ENCODE measurements at regions not wholly inside any gene's neighbourhood (a gene's known extent, or its start where the extent isn't known, plus 50 kb on each side); places are given as distances from the start of the nearest gene placed in this dataset.

GRCh38 chr12:115811045-115811444, 466.4 kb downstream of the MED13L start (continued):
- TF ChIP-seq ZBTB33 (IDR thresholded peaks at IDR 0.05): no peak
- no peak for TF ChIP-seq MAX (IDR thresholded peaks at IDR 0.05)

- Histone ChIP-seq H3K27me3 (ENCODE audit: control insufficient read depth in 4 of 4, insufficient read depth in 4 of 4, low read length in 3 of 4) (peaks cover 0 to 4% (median under 1%) of the 10 kb centered on the region in 4 donors), H3K4me1 (ENCODE audit: control insufficient read depth in 4 of 4, insufficient read depth in 4 of 4, low read length in 3 of 4) (no peaks in the 10 kb centered on the region), H3K9me3 (ENCODE audit: control insufficient read depth in 4 of 4, low read length in 3 of 4) (peaks cover 0 to 8% (median 5%) of the 10 kb centered on the region in 4 donors), H3K9ac (ENCODE audit: low read depth in 1 of 2, low read length in 2 of 2) (no peak overlapping the region), H3K27ac (ENCODE audit: low read depth in 1 of 2, low read length in 2 of 2) (no peak overlapping the region), H3K36me3 (ENCODE audit: control insufficient read depth in 4 of 4, insufficient read depth in 3 of 4, low read depth in 1 of 4, low read length in 3 of 4) (no peaks in the 10 kb centered on the region), H3K4me3 (ENCODE audit: low read depth in 1 of 3, low read length in 3 of 3) (no peak overlapping the region)
- no peak for DNase-seq (ENCODE audit: low spot score)
- 65% methylated on average over 13 of the region's 13 CpGs for WGBS
- TF ChIP-seq NR2F2 (IDR thresholded peaks at IDR 0.05) (no peak), YY1 (IDR thresholded peaks at IDR 0.05) (no peak), EGR1 (IDR thresholded peaks at IDR 0.05; ENCODE audit: low read depth in 2 of 2) (no peak), ATF3 (IDR thresholded peaks at IDR 0.05) (no peak), CTCF (IDR thresholded peaks at IDR 0.05; ENCODE audit: low read depth, low read length, missing input control) (no peak), RAD21 (IDR thresholded peaks at IDR 0.05) (no peak), REST (IDR thresholded peaks at IDR 0.05) (no peak), TAF1 (conservative IDR thresholded peaks at IDR 0.05) (no peak), HNF4A (conservative IDR thresholded peaks at IDR 0.05) (no peak), HNF4G (IDR thresholded peaks at IDR 0.05) (no peak), FOXA1 (IDR thresholded peaks at IDR 0.05) (no peak), ZBTB33 (IDR thresholded peaks at IDR 0.05) (no peak)
Measured at GRCh38 chr12:115810122-115810901, 467.2 kb downstream of the MED13L start.

All from liver (tissue), 8 donors.